ENCODE measurements at regions not wholly inside any gene's neighbourhood (a gene's known extent, or its start where the extent isn't known, plus 50 kb on each side); places are given as distances from the start of the nearest gene placed in this dataset.

DNA sequence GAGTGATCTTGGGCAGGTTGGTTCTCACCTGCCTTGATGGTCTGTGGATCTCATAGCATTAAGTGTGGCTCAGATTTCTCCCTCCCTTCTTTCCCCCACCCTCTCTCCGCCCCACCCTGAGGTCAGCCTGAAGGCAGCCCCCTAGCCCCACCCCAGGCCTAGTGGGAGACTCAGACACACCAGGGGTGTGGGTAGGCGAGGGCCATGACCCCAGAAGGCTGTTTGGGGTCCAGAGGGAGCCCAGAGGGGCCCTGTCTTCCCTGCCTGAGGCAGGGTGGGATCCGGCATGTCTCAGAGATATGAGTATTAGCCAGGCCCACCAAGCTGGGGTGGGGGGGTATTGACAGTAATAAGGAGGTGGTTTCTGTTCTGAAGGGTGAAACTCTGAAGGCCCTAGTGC is 160.5 kb downstream of the GLI2 start (continued):
- no peak for TF ChIP-seq SIX1 (CRISPR knock-in tag; IDR thresholded peaks at IDR 0.05; ENCODE audit: borderline replicate concordance)

DNA sequence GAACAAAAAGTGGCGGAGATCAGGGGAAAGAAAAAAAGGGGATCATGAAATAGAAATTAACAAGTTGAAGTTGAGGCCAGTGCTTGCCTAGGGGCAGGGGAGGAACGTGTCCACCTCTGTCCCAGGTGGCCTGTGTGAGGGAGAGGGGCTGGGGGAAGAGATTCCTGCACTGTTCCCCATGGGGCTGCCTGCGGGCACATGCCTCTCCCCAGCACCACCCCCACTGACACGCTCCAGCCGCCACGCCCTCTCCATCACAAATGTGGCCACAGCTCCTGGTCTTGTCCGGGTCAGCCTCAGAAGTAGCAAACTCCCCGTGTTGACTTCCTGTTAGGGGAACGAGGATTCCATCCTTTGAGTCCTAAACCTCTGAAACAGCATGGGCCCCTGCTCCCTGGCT is 161.2 kb downstream of the GLI2 start:
- H3K9ac ChIP-seq (ENCODE audit: insufficient read depth, low read depth, low read length): no peak overlapping the region
- no peaks in the 10 kb centered on the region for H3K4me1 ChIP-seq (ENCODE audit: insufficient read depth, low read length)
- no peaks in the 10 kb centered on the region for H3K36me3 ChIP-seq (replicated peaks in 1 of 2; ENCODE audit: control insufficient read depth in 1 of 2, insufficient read depth in 2 of 2, low read length in 2 of 2)
- ChIA-PET CTCF (ENCODE audit: low intra/inter-chr PET ratio, low total read pairs) (no interaction called here), POLR2A (no interaction called here)
- no peak overlapping the region for H3K27ac ChIP-seq (ENCODE audit: extremely low read length, insufficient read depth, low read length)
- ATAC-seq (no peak), DNase-seq (ENCODE audit: low spot score) (no peak), FAIRE-seq (no peak)
- no TSS peak for BruUV-seq (replicated peaks)
- intact Hi-C loops (cut with micrococcal nuclease; ENCODE audit: unreplicated experiment): no loop called here
- peaks cover 8 to 56% of the 10 kb centered on the region in 2 experiments for H3K27me3 ChIP-seq (ENCODE audit: control insufficient read depth in 1 of 2, insufficient read depth in 2 of 2, low read length in 2 of 2)
- no peak overlapping the region for H3K4me2 ChIP-seq (ENCODE audit: low read depth, low read length)
- no peaks in the 10 kb centered on the region for H3K9me3 ChIP-seq (ENCODE audit: low read length)
- WGBS (ENCODE audit: low lambda C conversion rate): 21% methylated on average over 9 of the region's 9 CpGs
- in situ Hi-C loops (cut with HindIII; ENCODE audit: extremely low pct_ligation_motif_present, low pct_unique_long_range_greater_than_20kb): no loop called here
- H2AFZ ChIP-seq (ENCODE audit: low read length): no peak overlapping the region
- H3K79me2 ChIP-seq (ENCODE audit: insufficient read depth, low read length): no peaks in the 10 kb centered on the region
- no peaks in the 10 kb centered on the region; the same call in 1 of the 2 replicates for H4K20me1 ChIP-seq (ENCODE audit: insufficient read depth, low read length)
- no peak overlapping the region for H3K4me3 ChIP-seq (replicated peaks in 1 of 3; ENCODE audit: insufficient read depth in 1 of 3, low read depth in 2 of 3, low read length in 3 of 3)
- no peak for TF ChIP-seq ZBTB21 (CRISPR knock-in tag; IDR thresholded peaks at IDR 0.05)
- TF ChIP-seq HNRNPLL (IDR thresholded peaks at IDR 0.05; ENCODE audit: low read depth, low read length, poor library complexity, severe bottlenecking): no peak
- TF ChIP-seq ZNF264 (CRISPR knock-in tag; IDR thresholded peaks at IDR 0.05): no peak
- TF ChIP-seq TBL1XR1 (IDR thresholded peaks at IDR 0.05; ENCODE audit: borderline replicate concordance, low read length, partially characterized antibody): no peak
- TF ChIP-seq ZNF678 (CRISPR knock-in tag; IDR thresholded peaks at IDR 0.05): no peak
- no peak for TF ChIP-seq ZNF761 (CRISPR knock-in tag; conservative IDR thresholded peaks at IDR 0.05)
- no peak for TF ChIP-seq ZNF142 (CRISPR knock-in tag; IDR thresholded peaks at IDR 0.05)
- no peak for TF ChIP-seq NFRKB (IDR thresholded peaks at IDR 0.05)
- TF ChIP-seq, protein P1, sequence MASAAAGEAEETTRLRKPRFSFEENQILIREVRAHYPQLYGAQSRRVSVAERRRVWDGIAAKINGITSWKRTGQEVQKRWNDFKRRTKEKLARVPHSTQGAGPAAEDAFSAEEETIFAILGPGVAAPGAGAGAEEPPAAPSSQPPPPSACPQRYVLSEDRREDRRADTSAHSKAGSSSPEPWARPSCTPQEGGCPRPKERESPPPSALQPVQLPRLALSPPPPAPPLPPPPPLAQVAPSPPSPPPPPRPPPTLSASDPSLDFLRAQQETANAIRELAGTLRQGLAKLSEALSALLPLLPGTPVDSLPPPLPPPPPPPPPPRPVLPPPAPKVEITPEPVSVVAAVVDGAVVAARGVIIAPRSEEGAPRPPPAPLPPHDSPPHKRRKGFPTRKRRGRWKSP (CRISPR knock-in tag; IDR thresholded peaks at IDR 0.05): no peak
- no peak for TF ChIP-seq ZFYVE20 (CRISPR knock-in tag; IDR thresholded peaks at IDR 0.05; ENCODE audit: borderline replicate concordance, low read depth)
- no peak for TF ChIP-seq ZNF160 (CRISPR knock-in tag; IDR thresholded peaks at IDR 0.05)
- no peak for TF ChIP-seq ZBTB1 (CRISPR knock-in tag; IDR thresholded peaks at IDR 0.05; ENCODE audit: borderline replicate concordance)
- no peak for TF ChIP-seq ZNF224 (CRISPR knock-in tag; IDR thresholded peaks at IDR 0.05)
- TF ChIP-seq HIC2 (CRISPR knock-in tag; IDR thresholded peaks at IDR 0.05; ENCODE audit: low read depth): no peak

Data from HepG2 (cell line).